H9 (cell line): ENCODE measurements at regions not wholly inside any gene's neighbourhood (a gene's known extent, or its start where the extent isn't known, plus 50 kb on each side); places are given as distances from the start of the nearest gene placed in this dataset.

Experiments
- DNase-seq: peaks from one replicate; pipeline ENCODE4 v3.0.0-alpha.2; 2017
- H2AFZ ChIP-seq: one replicate; pipeline ENCODE4 v1.6.1; 2013; ENCODE audit warnings: mild to moderate bottlenecking, low read length, control low read depth, moderate library complexity
- H2AK5ac ChIP-seq: 2 replicates; pipeline ENCODE4 v1.6.1; 2013; ENCODE audit warnings: low read length, control low read depth, mixed read lengths; ENCODE audit not compliant: insufficient read length
- H2BK120ac ChIP-seq: one replicate; pipeline ENCODE4 v1.6.1; 2013; ENCODE audit warnings: low read depth, mild to moderate bottlenecking, low read length, control low read depth, inconsistent platforms; ENCODE audit not compliant: poor library complexity, severe bottlenecking
- H2BK12ac ChIP-seq: 2 replicates; pipeline ENCODE4 v1.6.1; 2013; ENCODE audit warnings: low read length, control low read depth, mixed read lengths, low read depth; ENCODE audit not compliant: insufficient read length
- H2BK15ac ChIP-seq: 2 replicates; pipeline ENCODE4 v1.6.1; 2013; ENCODE audit warnings: low read depth, low read length, control low read depth
- H2BK20ac ChIP-seq: one replicate; pipeline ENCODE4 v1.6.1; 2013; ENCODE audit warnings: low read depth, mild to moderate bottlenecking, low read length, control low read depth, inconsistent platforms; ENCODE audit not compliant: poor library complexity, severe bottlenecking
- H2BK5ac ChIP-seq: 2 replicates; pipeline ENCODE4 v1.6.1; 2013; ENCODE audit warnings: low read length, control low read depth, mixed read lengths; ENCODE audit not compliant: insufficient read length
- H3K14ac ChIP-seq: 2 replicates; pipeline ENCODE4 v1.6.1; 2013; ENCODE audit warnings: low read length, control low read depth; ENCODE audit not compliant: insufficient read depth
- H3K18ac ChIP-seq: 2 replicates; pipeline ENCODE4 v1.6.1; 2013; ENCODE audit warnings: low read depth, mild to moderate bottlenecking, mixed read lengths, low read length, control low read depth; ENCODE audit not compliant: insufficient read length
- H3K23ac ChIP-seq: 2 replicates; pipeline ENCODE4 v1.6.1; 2013; ENCODE audit warnings: low read length, control low read depth, mixed read lengths, low read depth; ENCODE audit not compliant: insufficient read length
- H3K23me2 ChIP-seq: 2 replicates; pipeline ENCODE4 v1.6.1; 2013; ENCODE audit warnings: low read depth, mild to moderate bottlenecking, mixed read lengths, low read length, control low read depth; ENCODE audit not compliant: insufficient read length, poor library complexity, severe bottlenecking
- H3K27ac ChIP-seq: 2 replicates; pipeline ENCODE4 v1.5.1; 2013; ENCODE audit warnings: low read length, control low read depth, mixed read lengths, low read depth; ENCODE audit not compliant: insufficient read length
- H3K27me3 ChIP-seq: 2 replicates; pipeline ENCODE4 v1.6.1; 2013; ENCODE audit warnings: low read length, control low read depth, inconsistent platforms; ENCODE audit not compliant: insufficient read depth
- H3K4ac ChIP-seq: 2 replicates; pipeline ENCODE4 v1.6.1; 2013; ENCODE audit warnings: low read depth, mild to moderate bottlenecking, control low read depth, inconsistent platforms, low read length, moderate library complexity
- H3K4me1 ChIP-seq: 2 replicates; pipeline ENCODE4 v1.6.1; 2013; ENCODE audit warnings: low read length, control low read depth, inconsistent platforms; ENCODE audit not compliant: insufficient read depth
- H3K4me2 ChIP-seq: 2 replicates; pipeline ENCODE4 v1.6.1; 2013; ENCODE audit warnings: low read length, control low read depth, mixed read lengths; ENCODE audit not compliant: insufficient read length, insufficient read depth
- H3K56ac ChIP-seq: 2 replicates; pipeline ENCODE4 v1.6.1; 2013; ENCODE audit warnings: low read depth, mild to moderate bottlenecking, mixed read lengths, low read length, control low read depth; ENCODE audit not compliant: insufficient read length
- H3K79me1 ChIP-seq: 2 replicates; pipeline ENCODE4 v1.6.1; 2013; ENCODE audit warnings: low read depth, mild to moderate bottlenecking, moderate library complexity, low read length, control low read depth, inconsistent platforms; ENCODE audit not compliant: insufficient read depth, poor library complexity, severe bottlenecking
- H3K79me2 ChIP-seq: 2 replicates; pipeline ENCODE4 v1.6.1; 2013; ENCODE audit warnings: low read length, control low read depth, inconsistent platforms; ENCODE audit not compliant: insufficient read depth
- H3K9ac ChIP-seq: 2 replicates; pipeline ENCODE4 v1.6.1; 2013; ENCODE audit warnings: low read length, control low read depth, mixed read lengths; ENCODE audit not compliant: insufficient read length; ENCODE audit errors: extremely low read depth
- H3K9me3 ChIP-seq: one replicate; pipeline ENCODE4 v1.6.1; 2013; ENCODE audit warnings: low read depth, low read length, inconsistent platforms; ENCODE audit not compliant: control insufficient read depth
- H3T11ph ChIP-seq: one replicate; pipeline ENCODE4 v1.6.1; 2013; ENCODE audit warnings: mild to moderate bottlenecking, low read length, control low read depth, inconsistent platforms
- H4K20me1 ChIP-seq: one replicate; pipeline ENCODE4 v1.6.1; 2013; ENCODE audit not compliant: control insufficient read depth, insufficient read length, insufficient read depth
- H4K5ac ChIP-seq: 2 replicates; pipeline ENCODE4 v1.6.1; 2013; ENCODE audit warnings: low read depth, mild to moderate bottlenecking, mixed read lengths, low read length, control low read depth; ENCODE audit not compliant: insufficient read length
- H4K8ac ChIP-seq: replicated peaks from 2 replicates; pipeline ENCODE4 v1.6.1; 2013; ENCODE audit warnings: low read length, control low read depth, mixed read lengths, low read depth; ENCODE audit not compliant: insufficient read length
- H4K91ac ChIP-seq: 2 replicates; pipeline ENCODE4 v1.6.1; 2013; ENCODE audit warnings: low read depth, mild to moderate bottlenecking, moderate library complexity, mixed read lengths, low read length, control low read depth; ENCODE audit not compliant: insufficient read length
- H3K27ac Mint-ChIP-seq, 3 experiments: 2 replicates in 2 of 3; 3 replicates in 1 of 3; pipeline ENCODE4 v1.8.0; 2020 to 2021; ENCODE audit warnings: mixed read lengths in 3 of 3, mild to moderate bottlenecking in 1 of 3, moderate library complexity in 1 of 3
- H3K27me3 Mint-ChIP-seq: 2 replicates; pipeline ENCODE4 v1.8.0; 2021; ENCODE audit warnings: low read depth, mild to moderate bottlenecking, moderate library complexity, mixed read lengths
- H3K36me3 Mint-ChIP-seq, 3 experiments: 2 replicates in 2 of 3; 3 replicates in 1 of 3; pipeline ENCODE4 v1.8.0; 2020 to 2021; ENCODE audit warnings: low read depth in 3 of 3, mixed read lengths in 3 of 3; ENCODE audit not compliant: insufficient read depth in 1 of 3
- H3K4me1 Mint-ChIP-seq, 2 experiments: 2 replicates each; pipeline ENCODE4 v1.8.0; 2020; ENCODE audit warnings: mixed read lengths in 2 of 2
- H3K4me3 Mint-ChIP-seq, 2 experiments: 2 replicates in 1 of 2; 3 replicates in 1 of 2; pipeline ENCODE4 v1.8.0; 2020 to 2021; ENCODE audit warnings: mild to moderate bottlenecking in 2 of 2, mixed read lengths in 2 of 2, moderate library complexity in 1 of 2
- H3K9me3 Mint-ChIP-seq, 2 experiments: 2 replicates in 1 of 2; 3 replicates in 1 of 2; pipeline ENCODE4 v1.8.0; 2020; ENCODE audit warnings: mild to moderate bottlenecking in 2 of 2, mixed read lengths in 2 of 2, moderate library complexity in 1 of 2
- CTCF ChIP-seq: fragments of 200-600 bp; sonication (generic); conservative IDR thresholded peaks from 3 replicates; pipeline ENCODE4 v1.8.0; 2021; ENCODE audit warnings: antibody characterized with exemption, mild to moderate bottlenecking

DNA sequence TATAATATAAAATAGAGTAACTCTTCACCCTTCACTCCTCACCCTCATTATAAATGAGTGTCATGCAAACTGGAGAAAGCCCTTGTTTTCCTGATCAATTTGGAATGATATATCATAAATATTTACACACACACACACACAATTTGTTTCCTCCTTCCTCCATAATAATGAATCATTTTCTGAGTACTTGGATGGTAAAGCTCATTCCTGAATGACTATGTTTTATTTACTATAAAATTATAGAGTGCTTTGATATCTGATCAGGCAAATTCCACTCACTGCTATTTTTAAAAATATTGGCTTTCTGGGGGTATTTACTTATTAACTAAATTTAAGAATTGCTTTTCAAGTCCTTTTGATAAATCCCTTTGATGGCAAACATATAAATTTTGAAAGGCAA is 1125.5 kb upstream of the CNTNAP5 start:
- no peak overlapping the region for H3K18ac ChIP-seq
- no peak overlapping the region for H2BK5ac ChIP-seq
- H2BK20ac ChIP-seq, result no peak overlapping the region
- H3K9me3 Mint-ChIP-seq, result 0 out of 5 replicates have a peak, but pooled peaks cover 0 to 2% of the 10 kb centered on the region in 2 experiments
- H4K20me1 ChIP-seq, result no peaks in the 10 kb centered on the region
- H3K9ac ChIP-seq, result no peak overlapping the region
- no peak overlapping the region for H2BK120ac ChIP-seq
- H4K8ac ChIP-seq, result no peak overlapping the region
- no peaks in the 10 kb centered on the region for H3K27me3 Mint-ChIP-seq
- no peak overlapping the region for H3K14ac ChIP-seq
- H3K4ac ChIP-seq, result no peak overlapping the region
- H3K4me1 ChIP-seq, result no peaks in the 10 kb centered on the region
- no peaks in the 10 kb centered on the region for H3K9me3 ChIP-seq
- H2AK5ac ChIP-seq, result no peak overlapping the region
- no peak overlapping the region for H3K4me2 ChIP-seq
- H3K79me2 ChIP-seq, result no peaks in the 10 kb centered on the region
- no peak overlapping the region for H3K4me3 Mint-ChIP-seq
- H2BK12ac ChIP-seq, result no peak overlapping the region
- no peak overlapping the region for H2BK15ac ChIP-seq
- no peaks in the 10 kb centered on the region for H3K27me3 ChIP-seq
- no peak overlapping the region for H3K56ac ChIP-seq
- H3K27ac ChIP-seq, result no peak overlapping the region
- no peak overlapping the region for H3T11ph ChIP-seq
- no peaks in the 10 kb centered on the region for H3K79me1 ChIP-seq
- H2AFZ ChIP-seq, result no peak overlapping the region
- TF ChIP-seq CTCF, result no peak
- H4K5ac ChIP-seq, result no peak overlapping the region
- DNase-seq, result no peak
- no peaks in the 10 kb centered on the region for H3K4me1 Mint-ChIP-seq
- H3K27ac Mint-ChIP-seq, result no peak overlapping the region
- no peaks in the 10 kb centered on the region for H3K36me3 Mint-ChIP-seq
- H3K23me2 ChIP-seq, result no peaks in the 10 kb centered on the region
- no peak overlapping the region for H4K91ac ChIP-seq
- H3K23ac ChIP-seq, result no peak overlapping the region
